Tibial nerve (tissue), 4 donors: ENCODE measurements at regions not wholly inside any gene's neighbourhood (a gene's known extent, or its start where the extent isn't known, plus 50 kb on each side); places are given as distances from the start of the nearest gene placed in this dataset.

Source experiments
- CTCF ChIP-seq, 5 experiments: fragments of 200-600 bp in 3 of 5; fragments of 450-650 bp in 2 of 5; sonication (generic) in 3 of 5; IDR thresholded peaks; one replicate each; pipeline ENCODE4 v1.5.1; 2016 to 2019; ENCODE audit warnings: antibody characterized with exemption in 5 of 5, mild to moderate bottlenecking in 3 of 5, moderate library complexity in 2 of 5
- EP300 ChIP-seq, 2 donors: sonication (generic); formaldehyde crosslinking; IDR thresholded peaks; one replicate each; pipeline ENCODE4 v1.6.1; 2017; ENCODE audit warnings: antibody characterized with exemption in 2 of 2, mild to moderate bottlenecking in 1 of 2
- POLR2A ChIP-seq, 2 donors: fragments of 450-650 bp; IDR thresholded peaks; one replicate each; pipeline ENCODE4 v1.6.1; 2017; ENCODE audit warnings: antibody characterized with exemption in 2 of 2, mild to moderate bottlenecking in 2 of 2, moderate library complexity in 2 of 2

- no peak for TF ChIP-seq CTCF (IDR thresholded peaks at IDR 0.05)
- no peak for TF ChIP-seq EP300 (IDR thresholded peaks at IDR 0.05)
- no peak for TF ChIP-seq POLR2A (IDR thresholded peaks at IDR 0.05)
These were observed 80.0 kb upstream of the CLCN4 start for GRCh38 chrX:10076765-10077164.
